CD4-positive, alpha-beta T cell treated with Interleukin-4 for 1 hour (primary cell): ENCODE measurements at regions not wholly inside any gene's neighbourhood (a gene's known extent, or its start where the extent isn't known, plus 50 kb on each side); places are given as distances from the start of the nearest gene placed in this dataset.
A peak's percentile ranks its signal among the peaks of the same experiment; 100 is the strongest.

Experiments
- DNase-seq, 2 donors: peaks; one replicate each; pipeline ENCODE4 v3.0.0-alpha.2; 2020 to 2022

- no peak for DNase-seq
These were observed 468.0 kb upstream of the GJE1 start for GRCh38 chr6:141664744-141665143.

GRCh38 chr6:141659582-141659981 is 473.1 kb upstream of the GJE1 start:
- DNase-seq = no peak

GRCh38 chr6:141658696-141659095 is 474.0 kb upstream of the GJE1 start:
- DNase-seq = no peak

- DNase-seq = no peak
These were observed 474.9 kb upstream of the GJE1 start for GRCh38 chr6:141657812-141658211.

- DNase-seq = no peak
These were observed 479.1 kb upstream of the GJE1 start for GRCh38 chr6:141653590-141653989.

GRCh38 chr6:141641951-141642350 is 490.8 kb upstream of the GJE1 start:
- DNase-seq = no peak

DNA sequence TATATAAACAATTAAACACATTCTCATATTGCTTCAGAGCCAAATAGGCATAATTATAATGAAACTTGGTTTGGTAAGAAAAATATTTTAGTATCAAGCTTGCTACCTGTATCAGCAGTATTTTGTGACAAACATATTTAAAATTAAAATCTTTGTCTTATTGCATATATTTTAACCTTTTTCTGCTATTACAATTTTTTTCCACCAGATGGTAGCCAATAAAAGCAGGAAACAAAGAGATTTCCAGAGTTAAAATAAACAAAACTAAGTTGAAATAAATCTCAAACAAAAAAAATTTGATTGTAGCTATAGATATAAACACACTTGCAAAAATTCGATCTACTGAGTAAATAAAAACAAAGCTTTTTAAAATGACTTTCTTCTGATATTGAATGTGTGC is 491.3 kb upstream of the GJE1 start:
- DNase-seq = no peak

DNA sequence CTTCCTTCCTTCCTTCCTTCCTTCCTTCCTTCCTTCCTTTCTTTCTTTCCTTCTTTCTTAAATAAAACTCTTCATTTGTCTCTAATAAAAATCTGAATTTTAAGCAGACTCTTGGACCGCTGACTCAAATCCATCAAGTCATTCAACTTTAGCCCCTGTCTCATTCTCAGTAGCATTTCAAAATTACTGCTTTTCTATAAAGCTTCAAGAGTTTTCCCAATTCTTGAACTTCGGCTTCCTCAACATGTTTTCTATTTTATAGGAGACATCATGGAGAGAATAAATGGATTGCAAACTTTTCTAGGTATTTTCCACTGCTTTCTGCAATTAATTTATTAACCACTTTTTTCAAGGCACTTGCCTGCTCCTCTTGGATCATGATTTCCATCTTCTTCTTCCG is 497.1 kb upstream of the GJE1 start:
- DNase-seq = no peak

- no peak for DNase-seq
These were observed 498.5 kb upstream of the GJE1 start for GRCh38 chr6:141634269-141634668.

DNA sequence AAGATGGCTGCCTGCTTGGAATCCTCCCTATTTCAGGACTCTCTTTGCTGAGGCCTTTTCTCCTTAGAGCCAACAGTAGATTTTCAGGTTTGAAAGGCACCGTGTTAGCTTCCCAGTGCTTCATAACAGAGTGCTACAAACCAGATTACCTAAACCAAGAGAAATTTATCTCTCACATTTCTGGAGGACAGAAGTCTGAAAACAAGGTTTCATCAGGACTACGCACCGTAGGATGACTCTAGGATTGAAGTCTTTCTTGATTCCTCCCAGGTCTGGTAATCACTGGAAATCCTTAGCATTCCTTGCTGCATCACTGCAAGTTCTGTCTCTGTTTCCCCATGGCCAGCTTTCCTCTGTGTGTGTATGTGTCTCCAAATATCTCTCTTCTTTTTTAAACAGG is 508.4 kb upstream of the GJE1 start:
- DNase-seq = no peak

GRCh38 chr6:141618180-141618581 is 514.5 kb upstream of the GJE1 start:
- DNase-seq = no peak

- DNase-seq = no peak
These were observed 522.0 kb upstream of the GJE1 start for GRCh38 chr6:141610741-141611140.

GRCh38 chr6:141607956-141608355 is 524.8 kb upstream of the GJE1 start:
- DNase-seq = no peak

- DNase-seq = no peak
These were observed 534.2 kb upstream of the GJE1 start for GRCh38 chr6:141598487-141598886.

DNA sequence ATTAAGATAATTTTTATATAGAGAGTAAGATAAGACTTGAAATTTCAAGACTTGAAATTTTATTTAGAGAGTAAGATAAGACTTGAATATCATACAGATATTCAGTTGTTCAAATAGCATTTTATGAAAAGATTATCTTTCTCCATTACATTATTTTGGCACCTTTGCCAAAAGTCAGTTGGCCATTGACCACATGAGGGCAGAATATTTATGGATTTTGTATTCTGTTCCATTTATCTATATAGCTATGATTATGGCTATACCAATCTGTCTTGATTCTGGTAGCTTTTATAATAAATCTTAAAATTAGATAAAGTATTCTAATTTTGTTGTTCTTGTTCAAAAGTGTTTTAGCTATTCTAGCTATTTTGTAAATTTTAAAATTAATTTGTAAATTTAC is 537.9 kb upstream of the GJE1 start:
- no peak for DNase-seq

- DNase-seq = no peak
These were observed 539.4 kb upstream of the GJE1 start for GRCh38 chr6:141593311-141593710.

DNA sequence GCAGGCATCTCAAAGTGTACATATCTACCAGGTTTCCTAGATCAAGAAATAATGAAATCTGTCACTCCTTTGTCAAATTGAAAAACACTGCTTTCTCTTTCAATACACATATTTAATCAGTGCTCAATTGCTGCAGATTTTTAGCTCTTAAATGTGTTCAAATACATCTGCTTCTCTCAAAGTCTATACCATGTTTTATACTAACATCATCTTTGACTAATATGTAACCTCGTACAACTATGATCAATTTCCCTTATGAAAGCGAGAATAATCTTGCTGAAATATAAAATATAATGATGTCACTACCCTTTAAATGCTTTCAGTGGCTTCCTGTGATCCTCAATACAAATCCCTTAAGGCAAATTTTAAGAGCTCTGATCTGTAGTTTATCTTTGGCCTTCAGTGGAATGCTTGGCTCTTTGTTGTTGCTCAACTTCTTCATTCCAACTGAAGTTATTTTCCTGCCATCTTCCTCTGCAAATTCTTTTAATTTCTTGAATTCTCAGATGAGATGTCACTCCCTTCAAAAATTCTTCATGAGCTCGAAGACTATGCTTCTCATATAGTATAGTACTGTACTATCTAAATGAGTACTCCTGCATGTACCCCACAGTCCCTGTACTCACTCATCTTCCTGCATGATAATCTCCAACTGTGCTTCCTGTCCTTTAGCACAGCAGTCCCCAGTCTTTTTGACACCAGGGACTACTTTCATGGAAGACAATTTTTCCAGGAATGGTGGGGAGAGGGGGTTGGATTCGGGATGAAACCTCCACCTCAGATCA is 545.1 kb upstream of the GJE1 start:
- no peak for DNase-seq

DNA sequence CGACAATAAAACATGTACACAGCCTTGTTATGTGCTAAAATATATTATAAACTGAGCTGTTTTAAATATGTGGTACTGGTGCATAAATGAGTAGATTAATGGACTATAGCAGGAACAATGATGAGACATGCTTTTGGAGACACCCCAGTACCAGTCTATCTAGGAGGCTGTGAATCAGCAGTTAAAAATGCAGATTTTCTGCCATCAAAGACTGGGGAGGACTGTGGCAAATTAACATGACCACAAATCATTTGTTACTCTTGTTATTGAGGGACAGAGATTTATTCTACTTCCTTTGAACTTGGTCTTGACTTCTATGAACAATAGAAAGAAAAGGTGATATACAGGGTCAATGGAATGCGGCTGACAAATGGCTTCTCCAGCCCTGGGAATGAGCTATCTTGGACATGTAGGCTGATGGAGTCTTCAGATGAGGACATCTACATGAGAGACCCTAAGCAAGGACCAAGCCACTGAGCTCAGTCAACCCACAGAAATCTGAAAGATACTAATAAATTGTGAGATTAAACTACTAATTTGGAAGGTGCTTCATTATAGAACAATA is 551.7 kb upstream of the GJE1 start:
- DNase-seq = no peak

- no peak for DNase-seq
These were observed 552.6 kb upstream of the GJE1 start for GRCh38 chr6:141580131-141580530.

DNA sequence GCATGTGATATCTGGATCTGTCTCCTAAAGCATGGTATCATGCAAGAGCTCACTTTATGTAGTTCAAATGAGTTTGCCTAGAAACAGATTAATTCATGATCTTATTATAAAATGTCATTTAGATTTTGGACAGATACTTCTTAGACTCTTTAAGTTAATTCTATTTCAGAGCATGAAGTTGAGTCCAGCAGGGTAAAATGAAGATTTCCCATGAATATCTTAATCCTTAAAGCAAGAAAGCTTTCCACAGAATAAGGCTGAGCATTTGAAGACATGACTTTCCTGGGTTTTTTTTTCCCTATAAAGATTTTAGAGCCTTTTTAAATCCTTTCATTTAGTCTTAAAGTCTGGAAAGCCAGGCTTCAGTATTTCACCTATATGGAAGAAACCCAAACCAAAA is 556.0 kb upstream of the GJE1 start:
- DNase-seq = no peak

DNA sequence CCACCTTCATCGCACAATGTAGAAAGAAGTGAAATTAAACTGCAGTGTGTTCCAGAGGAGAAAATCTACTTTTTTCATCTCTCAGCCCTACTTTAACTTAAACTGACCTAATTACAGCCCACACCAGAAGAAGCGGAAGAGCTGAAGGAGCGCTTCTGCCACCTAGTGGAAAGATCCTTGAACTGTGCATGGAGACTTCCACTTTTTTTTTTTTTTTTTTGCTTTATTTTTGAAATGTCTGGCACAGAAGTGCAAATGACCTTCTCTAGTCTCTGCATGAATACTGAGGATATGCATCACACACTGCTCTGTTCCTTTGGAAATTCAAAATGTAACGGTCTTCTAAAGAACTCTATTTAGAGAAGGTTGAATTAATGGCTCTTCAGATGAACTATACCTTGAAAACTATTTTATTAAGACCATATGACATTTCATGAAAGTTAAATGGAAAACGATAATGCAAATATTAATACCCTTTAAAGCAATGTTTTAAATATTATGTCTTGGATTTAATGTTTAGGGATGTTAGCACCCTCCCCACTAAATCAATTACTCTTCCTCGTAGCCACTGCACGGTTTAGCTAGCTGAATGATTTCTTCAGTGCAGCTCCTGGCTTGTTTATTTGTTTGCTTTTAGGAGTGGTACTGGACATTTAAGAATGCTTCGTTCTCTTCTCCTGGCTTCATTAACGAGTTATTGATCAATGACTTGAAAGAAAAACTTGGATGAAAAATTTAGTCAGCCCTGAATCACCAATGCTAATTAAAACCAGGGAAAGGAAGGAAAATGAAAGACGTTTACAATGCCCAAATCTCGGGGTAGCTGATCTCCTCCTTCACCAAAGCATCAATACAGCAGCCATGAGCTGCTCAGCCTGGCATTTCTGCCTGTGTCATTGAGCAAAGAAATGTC is 569.6 kb upstream of the GJE1 start:
- peak; percentile 75 to 76 for DNase-seq

DNA sequence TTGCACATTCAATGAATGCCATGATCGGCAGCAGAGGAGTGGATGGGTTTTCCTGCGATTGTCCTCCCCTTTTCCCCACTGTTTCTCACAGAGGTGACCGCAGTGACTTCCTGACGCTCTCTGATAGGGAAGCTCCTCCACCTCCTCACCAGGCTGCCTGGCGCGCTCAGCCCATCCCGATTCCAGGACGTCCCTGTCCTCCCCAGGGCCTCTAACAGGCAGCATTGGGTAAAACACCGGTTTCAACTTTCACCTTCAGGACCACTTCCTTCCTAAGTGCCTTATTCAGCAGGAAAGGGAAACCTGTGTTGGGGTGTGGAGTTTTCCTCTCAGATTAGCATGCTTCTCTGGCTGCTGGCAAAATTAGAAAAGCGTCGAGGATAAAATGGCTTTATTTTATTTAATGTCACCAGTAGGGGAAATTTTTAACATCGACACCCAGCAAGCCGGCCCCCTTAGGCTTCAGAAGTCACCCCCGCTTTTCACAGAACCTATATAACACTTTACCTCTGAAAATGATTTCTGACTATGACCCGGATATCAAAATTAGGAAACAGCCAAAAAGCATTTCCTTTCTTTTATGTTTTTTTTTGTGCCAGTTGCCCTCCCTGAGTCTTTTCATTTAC is 570.4 kb upstream of the GJE1 start:
- peak in 1 of 2 donors; percentile 11 for DNase-seq

DNA sequence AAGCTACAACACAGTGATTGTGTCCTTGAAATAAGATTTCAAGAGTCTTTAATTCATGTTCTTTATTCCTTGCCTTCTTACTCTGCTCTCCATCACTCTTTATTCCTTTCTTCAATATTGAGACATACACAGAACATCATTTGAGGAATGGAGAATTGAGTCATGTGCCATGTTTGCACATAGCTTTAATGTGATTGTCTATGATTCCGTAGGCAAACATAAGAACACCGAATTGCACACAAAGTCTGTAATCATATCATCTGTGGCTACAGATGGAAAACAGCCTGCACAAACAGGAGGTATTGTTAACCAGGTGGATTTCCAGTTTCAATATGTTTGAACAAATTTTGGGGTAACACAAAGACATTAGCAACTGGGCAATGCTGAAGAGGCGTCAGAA is 571.6 kb upstream of the GJE1 start:
- no peak for DNase-seq
